ENCODE measurements at regions not wholly inside any gene's neighbourhood (a gene's known extent, or its start where the extent isn't known, plus 50 kb on each side); places are given as distances from the start of the nearest gene placed in this dataset.

GRCh38 chr21:16488042-16488441 is 758.3 kb downstream of the USP25 start:
- Histone ChIP-seq H3K36me3 (no peaks in the 10 kb centered on the region), H3K4me1 (no peaks in the 10 kb centered on the region), H3K27ac (no peak overlapping the region), H3K9me3 (no peaks in the 10 kb centered on the region), H3K4me3 (replicated peaks in 1 of 3) (no peak overlapping the region), H3K27me3 (no peaks in the 10 kb centered on the region)
- 87 to 91% methylated on average over 2 of the region's 2 CpGs for WGBS, 2 donors
- TF ChIP-seq POLR2A (IDR thresholded peaks at IDR 0.05): no peak
- TF ChIP-seq, protein P1, sequence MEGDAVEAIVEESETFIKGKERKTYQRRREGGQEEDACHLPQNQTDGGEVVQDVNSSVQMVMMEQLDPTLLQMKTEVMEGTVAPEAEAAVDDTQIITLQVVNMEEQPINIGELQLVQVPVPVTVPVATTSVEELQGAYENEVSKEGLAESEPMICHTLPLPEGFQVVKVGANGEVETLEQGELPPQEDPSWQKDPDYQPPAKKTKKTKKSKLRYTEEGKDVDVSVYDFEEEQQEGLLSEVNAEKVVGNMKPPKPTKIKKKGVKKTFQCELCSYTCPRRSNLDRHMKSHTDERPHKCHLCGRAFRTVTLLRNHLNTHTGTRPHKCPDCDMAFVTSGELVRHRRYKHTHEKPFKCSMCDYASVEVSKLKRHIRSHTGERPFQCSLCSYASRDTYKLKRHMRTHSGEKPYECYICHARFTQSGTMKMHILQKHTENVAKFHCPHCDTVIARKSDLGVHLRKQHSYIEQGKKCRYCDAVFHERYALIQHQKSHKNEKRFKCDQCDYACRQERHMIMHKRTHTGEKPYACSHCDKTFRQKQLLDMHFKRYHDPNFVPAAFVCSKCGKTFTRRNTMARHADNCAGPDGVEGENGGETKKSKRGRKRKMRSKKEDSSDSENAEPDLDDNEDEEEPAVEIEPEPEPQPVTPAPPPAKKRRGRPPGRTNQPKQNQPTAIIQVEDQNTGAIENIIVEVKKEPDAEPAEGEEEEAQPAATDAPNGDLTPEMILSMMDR (IDR thresholded peaks at IDR 0.05): no peak
- DNase-seq: no peak
- intact Hi-C loops (cut with DNase I): no loop called here

DNA sequence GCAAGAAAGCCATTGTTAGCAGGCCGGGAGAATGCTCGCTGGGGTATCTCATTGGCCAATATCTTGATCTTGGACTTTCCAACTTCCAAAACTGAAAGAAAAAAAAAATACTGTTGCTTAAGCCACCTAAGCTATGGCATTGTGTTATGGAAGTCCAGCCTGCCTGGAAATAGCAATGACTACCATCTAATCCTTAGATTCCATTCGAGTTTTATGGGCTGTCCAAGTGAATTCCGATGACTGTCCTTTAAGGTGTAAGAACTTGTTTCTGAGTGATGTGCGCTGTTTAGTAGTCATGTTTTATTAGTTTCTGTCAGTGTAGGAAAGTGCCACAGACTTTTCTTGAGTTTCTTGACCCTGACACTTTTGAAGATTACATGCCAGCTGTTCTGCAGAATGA is 762.6 kb downstream of the USP25 start:
- 91 to 94% methylated on average over 5 of the region's 5 CpGs for WGBS, 2 donors
- intact Hi-C loops (cut with DNase I): no loop called here
- no peak overlapping the region for H3K4me3 ChIP-seq (replicated peaks in 1 of 3)
- no peak for DNase-seq
- TF ChIP-seq, protein P1 (IDR thresholded peaks at IDR 0.05): no peak
- no peak for TF ChIP-seq POLR2A (IDR thresholded peaks at IDR 0.05)
- H3K36me3 ChIP-seq: no peaks in the 10 kb centered on the region
- no peaks in the 10 kb centered on the region for H3K4me1 ChIP-seq
- no peaks in the 10 kb centered on the region for H3K27me3 ChIP-seq
- H3K27ac ChIP-seq: no peak overlapping the region
- no peaks in the 10 kb centered on the region for H3K9me3 ChIP-seq

- TF ChIP-seq, protein P1 (IDR thresholded peaks at IDR 0.05): no peak
- no peak for TF ChIP-seq POLR2A (IDR thresholded peaks at IDR 0.05)
- Histone ChIP-seq H3K27ac (no peak overlapping the region), H3K36me3 (no peaks in the 10 kb centered on the region), H3K27me3 (no peaks in the 10 kb centered on the region), H3K4me1 (no peaks in the 10 kb centered on the region), H3K4me3 (replicated peaks in 1 of 3) (no peak overlapping the region), H3K9me3 (no peaks in the 10 kb centered on the region)
- intact Hi-C loops (cut with DNase I): no loop called here
- DNase-seq: no peak
These were observed 763.1 kb downstream of the USP25 start for GRCh38 chr21:16492892-16493291.

GRCh38 chr21:16496609-16497008 is 766.8 kb downstream of the USP25 start:
- TF ChIP-seq POLR2A (IDR thresholded peaks at IDR 0.05): no peak
- TF ChIP-seq, protein P1 (IDR thresholded peaks at IDR 0.05): no peak

GRCh38 chr21:16500271-16500670 is 770.5 kb downstream of the USP25 start:
- 87 to 90% methylated on average over 2 of the region's 2 CpGs for WGBS, 2 donors
- intact Hi-C loops (cut with DNase I): no loop called here
- DNase-seq: no peak

More at GRCh38 chr21:16496609-16497008, 766.8 kb downstream of the USP25 start:
- Histone ChIP-seq H3K4me1 (no peaks in the 10 kb centered on the region), H3K27me3 (no peaks in the 10 kb centered on the region), H3K36me3 (no peaks in the 10 kb centered on the region), H3K4me3 (replicated peaks in 1 of 3) (no peak overlapping the region), H3K9me3 (no peaks in the 10 kb centered on the region), H3K27ac (no peak overlapping the region)
- DNase-seq: no peak
- intact Hi-C loops (cut with DNase I): no loop called here
- 79 to 81% methylated on average over 2 of the region's 2 CpGs for WGBS, 2 donors

More at GRCh38 chr21:16500271-16500670, 770.5 kb downstream of the USP25 start:
- H3K27ac ChIP-seq: no peak overlapping the region
- H3K4me3 ChIP-seq (replicated peaks in 1 of 3): no peak overlapping the region
- no peaks in the 10 kb centered on the region for H3K9me3 ChIP-seq
- no peaks in the 10 kb centered on the region for H3K36me3 ChIP-seq
- TF ChIP-seq POLR2A (IDR thresholded peaks at IDR 0.05): no peak
- TF ChIP-seq, protein P1 (IDR thresholded peaks at IDR 0.05): no peak
- H3K27me3 ChIP-seq: no peaks in the 10 kb centered on the region
- H3K4me1 ChIP-seq: no peaks in the 10 kb centered on the region
